OCI-LY7 (cell line): ENCODE measurements at regions not wholly inside any gene's neighbourhood (a gene's known extent, or its start where the extent isn't known, plus 50 kb on each side); places are given as distances from the start of the nearest gene placed in this dataset.

Experiments
- CTCF ChIP-seq: fragments of 200-600 bp; sonication (generic); conservative IDR thresholded peaks from 2 replicates; pipeline ENCODE4 v1.5.1; 2014; ENCODE audit warnings: mild to moderate bottlenecking, antibody characterized with exemption, low read length, moderate library complexity, mixed read lengths
- EZH2phosphoT487 ChIP-seq: fragments of 200-600 bp; sonication (generic); IDR thresholded peaks from 2 replicates; pipeline ENCODE4 v1.6.1; 2018; ENCODE audit warnings: low read depth, borderline replicate concordance, mild to moderate bottlenecking, mixed run types, antibody characterized with exemption, low read length, moderate library complexity, mixed read lengths

GRCh38 chr10:65611592-65611991 is 1314.2 kb upstream of the LRRTM3 start:
- TF ChIP-seq CTCF (no peak), EZH2phosphoT487 (no peak)
